ENCODE measurements at regions not wholly inside any gene's neighbourhood (a gene's known extent, or its start where the extent isn't known, plus 50 kb on each side); places are given as distances from the start of the nearest gene placed in this dataset.

GRCh38 chr2:215521031-215521430, 85.2 kb upstream of the FN1 start:
- no peak for ATAC-seq
- no peaks in the 10 kb centered on the region for H3K9me3 ChIP-seq
- H3K36me3 ChIP-seq (replicated peaks in 1 of 2; ENCODE audit: insufficient read depth in 1 of 2, low read depth in 2 of 2) = no peaks in the 10 kb centered on the region
- DNase-seq = no peak
- H3K27ac ChIP-seq = no peak overlapping the region
- no peaks in the 10 kb centered on the region for H3K27me3 ChIP-seq
- no peaks in the 10 kb centered on the region for H3K4me1 ChIP-seq
- intact Hi-C loops (cut with DNase I) = no loop called here
- no peak for TF ChIP-seq CTCF (IDR thresholded peaks at IDR 0.05)
- no peak for TF ChIP-seq POLR2A (IDR thresholded peaks at IDR 0.05)
- no peak overlapping the region for H3K4me3 ChIP-seq
- WGBS, 2 donors = 58 to 73% methylated on average over 3 of the region's 3 CpGs

- Histone ChIP-seq H3K36me3 (replicated peaks in 1 of 2; ENCODE audit: insufficient read depth in 1 of 2, low read depth in 2 of 2) (no peaks in the 10 kb centered on the region), H3K9me3 (no peaks in the 10 kb centered on the region), H3K4me1 (no peaks in the 10 kb centered on the region), H3K27ac (no peak overlapping the region), H3K4me3 (no peak overlapping the region), H3K27me3 (no peaks in the 10 kb centered on the region)
- intact Hi-C loops (cut with DNase I) = no loop called here
- 57 to 100% methylated on average over 2 of the region's 2 CpGs for WGBS, 2 donors
- TF ChIP-seq CTCF (IDR thresholded peaks at IDR 0.05) (no peak), POLR2A (IDR thresholded peaks at IDR 0.05) (no peak)
- no peak for DNase-seq
- no peak for ATAC-seq
Observed at GRCh38 chr2:215517391-215517790, 81.5 kb upstream of the FN1 start.

GRCh38 chr2:215514516-215514915, 78.6 kb upstream of the FN1 start:
- Histone ChIP-seq H3K36me3 (replicated peaks in 1 of 2; ENCODE audit: insufficient read depth in 1 of 2, low read depth in 2 of 2) (no peaks in the 10 kb centered on the region), H3K9me3 (no peaks in the 10 kb centered on the region), H3K4me1 (no peaks in the 10 kb centered on the region), H3K27ac (no peak overlapping the region), H3K4me3 (no peak overlapping the region), H3K27me3 (no peaks in the 10 kb centered on the region)
- intact Hi-C loops (cut with DNase I) = no loop called here
- 91 to 93% methylated on average over 14 to 16 of the region's 16 CpGs for WGBS, 2 donors
- DNase-seq (no peak), ATAC-seq (no peak)
- TF ChIP-seq CTCF (IDR thresholded peaks at IDR 0.05) = no peak
- no peak for TF ChIP-seq POLR2A (IDR thresholded peaks at IDR 0.05)

GRCh38 chr2:215511454-215512346, 75.8 kb upstream of the FN1 start:
- no peak for DNase-seq
- no peak for TF ChIP-seq CTCF (IDR thresholded peaks at IDR 0.05)
- no peak for TF ChIP-seq POLR2A (IDR thresholded peaks at IDR 0.05)
- no peaks in the 10 kb centered on the region for H3K27me3 ChIP-seq
- H3K4me3 ChIP-seq = no peak overlapping the region
- WGBS, 2 donors = 78 to 88% methylated on average over 6 of the region's 6 CpGs
- ATAC-seq = no peak
- no peaks in the 10 kb centered on the region for H3K9me3 ChIP-seq
- intact Hi-C loops (cut with DNase I) = no loop called here
- H3K36me3 ChIP-seq (replicated peaks in 1 of 2; ENCODE audit: insufficient read depth in 1 of 2, low read depth in 2 of 2) = no peaks in the 10 kb centered on the region
- H3K4me1 ChIP-seq = peaks cover under 1% of the 10 kb centered on the region
- H3K27ac ChIP-seq = no peak overlapping the region

- DNase-seq (no peak), ATAC-seq (no peak)
- 51 to 58% methylated on average over 3 of the region's 3 CpGs for WGBS, 2 donors
- H3K27me3 ChIP-seq = no peaks in the 10 kb centered on the region
- TF ChIP-seq POLR2A (IDR thresholded peaks at IDR 0.05) (no peak), CTCF (IDR thresholded peaks at IDR 0.05) (no peak)
- H3K36me3 ChIP-seq (replicated peaks in 1 of 2; ENCODE audit: insufficient read depth in 1 of 2, low read depth in 2 of 2) = no peaks in the 10 kb centered on the region
- H3K9me3 ChIP-seq = no peaks in the 10 kb centered on the region
- intact Hi-C loops (cut with DNase I) = no loop called here
- no peak overlapping the region for H3K27ac ChIP-seq
- H3K4me1 ChIP-seq = peaks cover 11% of the 10 kb centered on the region
- H3K4me3 ChIP-seq = no peak overlapping the region
Observed at GRCh38 chr2:215507836-215508235, 72.0 kb upstream of the FN1 start.

Measured in body of pancreas (tissue), 4 donors.